GM21447 (cell line): ENCODE measurements at regions not wholly inside any gene's neighbourhood (a gene's known extent, or its start where the extent isn't known, plus 50 kb on each side); places are given as distances from the start of the nearest gene placed in this dataset.

ENCODE experiments used
- ATAC-seq: cut with Tn5 transposase; IDR thresholded peaks from one replicate; pipeline ENCODE4 v1.9.1; 2021; ENCODE audit not compliant: unreplicated experiment

DNA sequence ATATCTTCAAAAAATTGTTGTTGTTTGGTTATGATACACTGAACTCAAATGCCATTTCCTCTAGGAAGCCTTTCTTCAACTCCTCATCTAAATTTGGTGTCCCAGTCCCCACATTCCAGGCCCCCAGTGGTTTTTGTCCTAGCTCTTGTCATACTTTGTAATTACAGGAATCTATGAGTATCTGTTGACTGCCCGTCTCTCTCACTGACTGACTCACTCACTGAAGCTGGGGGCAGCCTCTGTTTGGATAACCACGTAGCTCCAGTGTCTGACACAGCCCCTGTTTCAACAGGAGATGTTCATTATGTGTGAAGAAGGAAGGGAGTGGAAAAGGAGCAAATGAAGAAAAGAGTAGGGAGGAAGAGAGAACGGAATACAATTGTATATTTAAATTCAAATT, 284.1 kb upstream of the TENM3 start:
- ATAC-seq = no peak

DNA sequence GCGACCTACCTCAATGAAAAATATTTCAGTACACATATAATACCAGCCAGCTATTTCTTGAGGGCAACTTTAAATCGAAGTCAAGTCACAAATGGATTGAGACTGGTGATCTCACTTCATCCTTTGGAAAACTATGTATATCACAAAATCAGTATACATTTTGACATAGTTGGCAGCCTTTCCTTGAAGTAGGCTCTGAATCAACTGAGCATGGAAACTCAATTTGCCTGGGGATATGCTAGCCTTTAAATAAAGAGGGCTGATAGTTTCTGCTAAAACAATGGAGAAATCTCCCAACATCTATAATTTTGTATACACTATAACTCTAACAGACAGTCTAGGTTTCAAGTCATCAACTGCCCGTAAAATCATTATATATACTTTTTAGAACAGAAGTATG, 282.8 kb upstream of the TENM3 start:
- ATAC-seq = no peak

DNA sequence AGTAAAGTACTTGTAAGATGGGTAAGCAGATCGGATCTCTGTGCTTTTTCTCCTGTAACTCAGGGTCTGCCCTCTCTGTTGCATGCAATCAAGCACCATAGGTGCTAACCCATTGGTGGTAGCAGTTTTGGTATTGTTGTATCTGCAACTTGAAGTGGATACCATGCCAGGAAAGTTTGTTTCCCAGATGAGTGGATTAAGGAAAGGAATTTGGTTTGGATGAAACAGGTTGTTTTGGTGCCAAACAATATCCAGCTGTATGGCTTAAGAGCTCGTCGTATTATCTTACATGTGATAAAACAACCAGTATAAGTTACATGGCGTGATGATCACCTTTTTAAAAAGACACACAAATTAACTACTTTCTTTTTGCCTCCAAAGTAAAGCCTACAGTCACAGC, 280.9 kb upstream of the TENM3 start:
- ATAC-seq = no peak

DNA sequence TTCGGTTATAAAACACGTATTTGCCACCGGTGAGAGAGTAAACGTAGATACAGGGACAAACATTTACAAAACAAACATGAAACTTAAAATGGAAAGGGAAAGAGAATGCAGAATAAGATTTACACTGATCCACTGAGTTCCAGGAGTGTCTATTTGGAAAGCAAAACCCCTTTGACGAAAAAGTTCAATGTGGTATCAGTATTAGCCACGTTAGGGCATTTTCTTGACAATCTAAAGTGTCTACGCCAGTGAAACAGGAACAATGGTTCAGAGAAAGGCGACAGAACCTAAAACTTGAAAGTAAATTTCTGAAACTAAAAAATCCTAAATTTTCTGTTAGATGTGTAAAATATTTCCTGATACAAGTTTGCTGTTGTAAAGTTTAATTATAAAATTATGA, 278.5 kb upstream of the TENM3 start:
- no peak for ATAC-seq

DNA sequence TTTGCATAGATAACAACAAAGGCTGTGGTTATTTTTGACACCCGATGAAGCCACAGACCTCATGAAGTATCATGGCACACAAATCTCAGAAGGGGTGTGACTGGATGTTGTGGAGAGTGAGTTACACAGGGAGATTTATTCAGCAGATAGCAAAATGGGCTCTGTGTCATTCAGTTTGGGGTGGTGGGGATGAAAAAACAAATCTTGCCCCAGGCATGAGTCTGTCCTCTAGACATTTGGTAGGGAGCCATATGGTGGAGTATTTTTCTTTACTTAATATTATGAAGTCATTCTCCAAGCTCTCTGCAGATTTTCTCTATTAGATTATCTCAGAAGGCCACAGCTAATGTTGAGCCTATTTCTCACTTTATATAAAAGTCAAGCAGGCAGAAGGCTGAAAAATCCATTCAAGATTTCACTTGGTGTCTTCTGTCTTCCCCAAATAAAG, 277.1 kb upstream of the TENM3 start:
- ATAC-seq = no peak

DNA sequence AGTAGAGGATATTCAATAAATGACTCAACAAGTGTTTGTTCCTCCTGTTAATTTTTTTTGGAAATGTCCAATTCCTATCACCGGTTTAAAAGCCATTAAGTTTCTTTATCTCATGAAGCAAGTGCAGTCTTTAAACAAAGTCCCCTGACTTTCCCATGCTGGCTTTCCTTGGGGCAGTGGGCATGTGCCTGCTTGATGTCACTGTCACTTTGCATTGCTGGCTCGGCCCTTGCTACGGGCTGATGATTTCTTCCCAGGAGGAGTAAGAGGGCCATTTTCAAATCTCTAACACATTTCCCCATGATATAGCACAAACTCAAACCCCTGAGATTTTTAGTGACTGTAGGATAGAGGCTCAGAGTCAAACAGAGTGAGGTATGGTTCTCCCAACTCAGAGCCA, 275.8 kb upstream of the TENM3 start:
- no peak for ATAC-seq

DNA sequence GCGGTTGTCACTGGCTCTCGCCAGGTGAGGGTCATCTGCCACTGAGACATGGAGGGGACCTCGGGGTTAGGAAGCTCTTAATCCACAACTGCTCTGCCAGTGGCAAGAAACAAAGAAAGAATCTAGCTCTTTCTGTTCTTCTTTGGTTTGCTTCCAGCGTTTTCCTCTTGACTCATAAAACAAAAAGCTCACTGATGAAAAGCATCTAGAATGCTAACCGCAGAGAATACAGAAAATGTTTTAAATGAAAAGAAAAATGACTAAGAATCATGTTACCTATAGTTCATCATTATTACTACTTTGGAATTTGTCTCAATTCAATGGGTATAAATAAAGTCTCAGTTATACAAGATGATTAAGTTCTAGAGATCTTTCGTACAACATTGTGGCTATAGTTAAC, 274.8 kb upstream of the TENM3 start:
- ATAC-seq = no peak

DNA sequence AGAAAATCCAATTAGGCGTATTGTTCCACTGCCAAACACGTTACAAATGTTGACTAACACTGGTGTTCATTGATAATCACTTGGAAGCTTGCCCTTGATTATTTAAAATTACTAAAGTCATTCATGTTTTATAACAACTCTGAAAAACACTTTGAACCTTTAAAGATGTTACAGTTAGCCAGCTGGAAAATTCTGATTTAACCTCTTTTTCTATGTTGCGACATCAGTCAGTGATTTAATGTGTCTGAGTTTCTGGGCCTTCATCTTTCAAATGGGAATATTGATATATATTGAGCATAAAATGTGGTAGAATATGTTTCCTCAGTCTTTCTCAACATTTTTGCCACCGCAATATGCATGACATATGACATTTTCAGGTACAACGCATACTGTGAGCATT, 274.1 kb upstream of the TENM3 start:
- ATAC-seq = no peak

DNA sequence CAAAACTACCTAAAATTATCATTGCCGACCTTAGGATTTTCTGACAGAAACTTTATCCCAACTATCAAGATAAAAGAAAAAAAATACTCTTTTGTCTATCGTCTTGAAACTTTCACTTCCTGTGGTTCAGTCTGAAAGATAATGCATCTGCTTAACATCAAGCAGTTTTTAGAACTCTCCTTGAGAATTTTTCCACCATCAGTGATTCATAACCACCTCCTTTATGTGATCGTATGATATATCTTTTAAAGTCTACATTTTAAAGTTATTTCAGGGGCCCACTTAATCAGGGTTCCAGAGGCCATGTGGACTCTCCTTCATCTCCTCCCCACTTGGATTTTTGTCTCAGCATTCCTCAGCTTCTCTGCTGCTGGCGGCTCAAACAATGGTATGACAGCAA, 272.8 kb upstream of the TENM3 start:
- ATAC-seq = no peak

DNA sequence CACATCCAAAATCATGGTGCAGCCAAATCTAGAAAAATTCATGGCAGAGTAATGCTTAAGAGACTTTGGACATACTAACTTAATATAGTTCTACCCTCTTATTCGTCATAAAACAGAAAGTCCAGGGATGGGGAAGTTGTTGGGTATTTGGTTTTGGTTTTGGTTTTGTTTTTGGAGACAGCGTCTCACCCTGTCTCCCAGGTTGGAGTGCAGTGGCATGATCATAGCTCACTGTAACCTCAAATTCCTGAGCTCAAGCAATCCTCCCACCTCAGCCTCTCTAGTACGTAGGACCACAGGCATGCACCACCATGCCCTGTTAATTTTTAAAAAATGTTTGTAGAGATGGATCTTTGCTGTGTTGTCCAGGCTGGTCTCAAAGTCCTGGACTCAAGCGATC, 271.8 kb upstream of the TENM3 start:
- peak; percentile 69 for ATAC-seq

DNA sequence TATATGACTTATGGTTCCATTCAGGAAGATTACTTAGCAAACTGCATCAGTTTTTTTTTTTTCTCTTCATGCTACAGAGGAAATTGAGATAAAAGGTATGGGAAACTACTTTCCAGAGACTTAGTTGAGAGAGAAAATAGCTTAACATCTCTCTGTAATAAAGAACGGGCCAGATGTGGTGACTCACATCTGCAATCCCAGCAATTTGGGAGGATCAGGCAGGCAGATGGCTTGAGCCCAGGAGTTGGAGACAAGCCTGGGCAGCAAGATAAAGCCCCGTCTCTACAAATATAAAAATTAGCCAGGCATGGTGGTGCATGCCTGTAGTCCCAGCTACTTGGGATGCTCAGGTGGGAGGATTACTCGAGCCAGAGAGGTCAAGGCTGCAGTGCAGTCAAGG, 271.2 kb upstream of the TENM3 start:
- no peak for ATAC-seq

DNA sequence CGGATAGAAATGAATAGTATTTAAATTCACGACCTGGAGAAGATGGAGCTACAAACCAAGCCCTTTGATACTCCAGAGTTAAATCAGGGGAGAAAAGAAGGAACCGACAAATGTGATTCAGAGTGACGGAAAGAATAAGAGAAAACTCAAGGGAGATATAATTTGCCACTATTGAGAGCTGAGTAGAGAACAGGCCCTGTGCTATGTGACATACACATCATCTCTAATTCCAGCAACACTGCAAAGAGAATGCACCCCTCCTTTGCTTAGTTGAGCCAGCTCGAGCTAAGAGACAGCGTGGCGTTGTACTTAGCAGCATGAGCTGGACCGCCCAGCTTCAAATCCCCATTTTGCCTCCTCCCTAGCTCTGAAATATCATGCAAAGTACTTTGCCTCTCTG, 266.4 kb upstream of the TENM3 start:
- ATAC-seq = no peak

DNA sequence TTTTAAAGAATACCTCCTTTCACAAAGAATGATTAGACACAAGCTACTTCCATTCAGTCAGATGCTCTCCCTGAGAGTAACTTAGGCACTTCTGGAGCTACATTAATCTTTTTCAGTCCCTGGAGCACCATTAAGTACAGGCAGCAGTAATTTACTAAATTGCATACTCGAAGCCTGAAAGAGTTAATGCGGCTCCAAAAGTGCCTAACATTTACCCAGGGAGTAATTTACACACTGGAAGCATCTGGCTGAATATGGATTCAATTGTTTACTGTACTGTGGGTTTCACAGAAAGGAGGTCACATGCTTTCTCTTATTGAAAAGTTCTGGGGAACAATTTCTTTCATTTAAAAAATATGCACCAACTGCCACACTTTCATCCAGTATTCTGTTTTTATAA, 260.8 kb upstream of the TENM3 start:
- no peak for ATAC-seq

DNA sequence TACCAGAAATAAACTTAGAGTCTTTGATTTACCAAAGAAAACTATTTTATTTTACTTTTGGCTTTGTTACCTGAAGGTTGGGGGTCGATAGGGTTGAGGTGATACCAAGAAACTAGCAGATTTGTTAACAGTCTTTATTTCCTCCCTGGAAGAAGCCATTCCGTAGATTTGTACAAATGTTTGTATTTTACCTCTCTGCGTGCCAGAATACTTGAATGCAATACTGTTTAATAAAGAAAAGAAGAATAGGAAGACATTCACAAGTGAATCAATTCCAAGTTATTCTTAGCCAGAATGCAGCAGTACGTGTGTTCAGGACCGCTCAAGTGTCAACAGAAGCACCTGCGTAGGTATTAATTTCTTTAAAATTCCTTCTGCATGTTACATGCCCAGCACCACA, 260.3 kb upstream of the TENM3 start:
- no peak for ATAC-seq

DNA sequence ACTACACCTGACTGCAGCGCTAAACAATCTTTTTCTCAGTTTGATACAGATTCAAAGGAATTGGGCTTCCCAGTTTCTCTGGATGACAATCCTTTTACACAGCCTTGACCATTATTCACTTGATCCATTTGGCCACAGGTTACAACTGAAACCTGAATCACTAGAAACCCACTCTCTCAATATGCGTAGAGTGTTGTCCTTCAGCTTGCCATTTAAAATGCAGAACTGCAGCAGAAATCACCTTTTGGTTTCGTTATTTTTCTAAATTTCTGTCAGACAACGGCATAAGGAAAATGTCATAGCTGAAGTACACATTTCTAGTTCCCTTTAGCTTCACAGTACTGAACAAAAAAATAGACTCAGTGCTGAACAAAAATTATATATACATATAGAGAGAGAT, 255.8 kb upstream of the TENM3 start:
- ATAC-seq = no peak

DNA sequence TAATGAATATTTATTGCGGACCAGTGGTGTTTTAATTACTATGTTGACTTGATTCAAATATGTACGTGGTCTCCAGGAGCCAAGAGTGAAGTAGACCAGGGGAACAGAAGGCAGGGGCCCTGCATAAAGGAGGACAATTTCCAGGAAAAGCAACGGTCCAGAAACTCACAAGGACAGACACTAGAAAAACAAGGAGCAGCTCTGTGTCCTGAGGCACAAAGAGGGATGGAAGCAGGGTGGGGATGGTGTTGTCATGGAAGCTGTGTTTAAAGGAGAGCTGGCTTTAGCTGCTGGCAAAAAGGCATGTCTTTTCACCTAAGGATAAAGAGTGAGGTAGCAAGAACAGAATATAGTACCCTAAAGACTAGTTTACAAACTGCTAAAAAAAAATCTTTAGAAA, 254.1 kb upstream of the TENM3 start:
- no peak for ATAC-seq

DNA sequence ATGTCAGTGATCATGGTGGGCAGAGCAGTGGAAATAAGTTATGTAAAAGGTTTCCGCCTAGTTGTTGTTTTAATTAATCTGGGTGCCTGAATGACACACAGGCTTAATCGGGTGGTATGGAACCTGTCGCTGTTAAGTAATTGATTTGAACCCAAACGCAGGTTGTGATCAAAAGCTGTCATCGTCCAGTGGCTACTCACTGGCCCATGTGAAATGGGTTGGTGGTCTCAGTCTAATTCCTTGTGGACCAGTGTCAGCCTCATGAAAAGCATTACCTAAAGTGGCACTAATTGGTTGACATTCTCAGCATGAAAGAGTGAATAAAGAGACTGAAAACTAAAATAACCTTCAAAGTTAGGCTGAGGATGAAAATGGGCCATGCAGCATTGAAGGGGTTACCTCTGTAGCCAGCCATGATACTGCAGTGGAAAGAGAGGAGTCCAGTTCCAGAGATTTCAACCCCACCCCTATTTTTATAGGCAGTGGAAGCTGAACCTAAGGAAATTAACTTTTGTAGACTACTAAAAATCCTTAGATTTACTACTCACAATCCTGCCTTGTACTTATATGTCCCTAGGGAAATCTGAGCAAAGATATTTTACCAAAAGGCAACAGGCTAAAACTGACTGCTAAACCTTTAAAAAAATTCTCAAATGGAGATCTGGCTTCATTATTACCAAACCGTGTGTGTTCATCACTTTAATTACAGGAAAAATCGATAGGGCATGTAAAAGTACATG, 251.7 kb upstream of the TENM3 start:
- no peak for ATAC-seq

DNA sequence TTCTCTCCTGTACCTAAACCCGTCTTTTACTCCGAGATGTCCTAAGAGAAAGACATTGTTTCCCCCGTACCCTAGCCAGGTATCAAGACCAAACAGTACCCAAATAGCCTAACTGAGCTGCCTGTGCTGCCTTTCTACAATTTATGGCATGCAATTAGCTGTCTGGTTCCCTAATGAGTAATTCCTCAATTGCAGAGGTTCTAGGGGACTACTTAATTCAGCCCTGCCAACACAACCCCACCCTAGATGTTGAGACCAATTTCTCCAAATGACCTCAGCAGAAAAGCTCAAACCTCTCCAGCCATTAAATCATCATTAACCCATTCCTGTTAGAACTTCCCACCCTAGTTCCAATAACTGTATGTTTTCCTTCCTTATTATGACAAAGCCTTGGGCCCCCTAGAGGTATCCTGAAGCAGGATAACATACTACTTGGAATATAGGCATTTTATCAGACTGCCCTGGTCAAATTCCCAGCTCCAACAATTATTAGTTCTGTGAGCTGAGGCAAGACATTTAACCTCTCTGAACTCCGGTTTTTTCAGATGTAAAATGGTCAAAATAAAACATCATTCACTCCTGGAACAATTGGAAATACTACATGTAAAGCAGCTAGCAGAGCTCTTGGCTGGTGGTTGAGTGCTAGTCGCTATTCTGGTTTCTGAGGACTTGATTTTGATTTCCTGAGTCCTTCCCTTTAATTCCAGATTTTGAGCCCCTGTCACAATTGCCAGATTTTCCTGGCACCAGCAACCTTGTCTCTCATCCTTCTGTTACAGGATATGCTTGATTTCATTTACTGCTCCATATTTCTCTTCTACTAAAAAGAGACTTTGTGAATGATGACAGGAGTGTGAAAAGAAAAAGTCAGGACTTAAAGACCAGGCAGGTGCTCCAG, 244.6 kb upstream of the TENM3 start:
- ATAC-seq = no peak

DNA sequence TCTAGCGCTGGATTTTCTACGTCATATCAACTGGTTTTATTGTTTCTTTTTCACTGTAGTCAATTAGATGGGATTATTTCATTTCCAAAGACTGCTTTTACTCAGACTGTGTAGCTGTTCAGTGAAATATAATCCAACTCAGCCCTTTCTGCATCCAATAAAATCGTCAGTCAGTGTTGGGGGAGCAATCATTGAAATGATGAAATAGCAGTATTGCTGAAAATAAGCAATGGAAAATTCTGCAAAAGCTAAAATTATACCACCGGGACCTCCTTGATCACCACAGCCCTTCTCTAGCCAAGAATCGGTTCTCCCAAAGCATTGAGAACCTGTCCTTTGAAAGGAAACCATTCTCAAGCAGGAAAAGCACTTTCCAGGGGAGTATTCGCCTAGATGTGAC, 243.1 kb upstream of the TENM3 start:
- ATAC-seq = no peak

DNA sequence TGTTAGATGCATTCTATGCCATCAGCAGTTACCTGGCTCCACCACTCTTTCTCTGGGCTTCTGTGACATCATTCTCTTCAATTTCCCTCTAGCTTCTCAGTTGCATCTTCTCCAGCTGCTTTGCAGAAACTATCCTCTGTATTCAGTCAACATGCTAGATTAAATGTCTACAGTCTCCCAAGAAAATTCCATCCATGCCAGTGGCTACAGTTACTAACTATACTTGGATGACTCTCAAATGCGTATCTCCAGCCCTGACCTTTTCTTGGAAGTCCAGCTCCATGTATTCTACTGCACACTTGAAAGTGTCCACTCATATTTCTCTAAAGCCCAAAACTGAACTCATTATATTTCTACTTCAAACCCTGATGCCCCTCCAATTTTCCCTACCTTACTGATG, 232.3 kb upstream of the TENM3 start:
- no peak for ATAC-seq

DNA sequence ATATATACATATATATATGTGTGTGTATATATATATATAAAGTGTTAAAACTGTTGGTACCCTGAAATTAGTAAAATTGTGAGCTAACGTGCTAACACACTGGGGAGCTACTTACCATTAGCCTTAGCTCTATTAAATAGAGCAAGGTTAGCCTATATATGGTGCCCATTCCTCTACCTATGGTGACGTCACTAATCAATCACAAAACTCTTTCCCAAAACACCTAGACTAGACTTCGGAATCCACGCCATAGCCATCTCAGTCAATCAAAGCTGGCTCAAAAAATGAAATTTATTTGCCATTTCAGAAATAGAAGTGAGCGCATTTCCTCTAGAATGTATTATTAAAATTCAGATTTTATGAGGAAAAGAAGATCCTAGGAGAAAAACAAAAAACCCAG, 229.0 kb upstream of the TENM3 start:
- ATAC-seq = no peak

DNA sequence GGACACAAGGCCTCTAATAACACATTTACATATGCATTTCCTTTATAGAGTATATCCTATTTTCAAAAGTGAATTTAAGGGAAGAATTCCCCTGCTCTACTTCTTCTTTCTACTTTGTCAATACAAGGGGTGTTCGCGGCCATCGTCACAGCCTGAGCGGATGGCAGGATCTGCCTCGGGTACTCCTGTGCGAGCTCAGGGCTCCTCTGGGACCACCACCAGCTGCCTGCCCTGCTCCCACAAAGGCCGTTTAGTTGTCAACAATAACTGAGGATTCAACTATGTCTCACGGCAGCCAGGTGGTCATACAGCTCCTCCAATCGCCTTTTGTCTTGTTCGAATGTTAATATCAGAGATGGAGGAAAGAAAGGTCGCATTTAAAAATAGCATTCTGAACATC, 228.2 kb upstream of the TENM3 start:
- no peak for ATAC-seq
